Activated T-helper 2 cell treated with anti-CD3 and anti-CD28 coated beads, Interferon-gamma antibody, Interleukin-2, Interleukin-4, amounts not matched to agents 10 μg/mL and 5 μg/mL and 100 μg/mL, durations not matched to agents 14 hours and 24 hours and 36 hours (primary cell): ENCODE measurements at regions not wholly inside any gene's neighbourhood (a gene's known extent, or its start where the extent isn't known, plus 50 kb on each side); places are given as distances from the start of the nearest gene placed in this dataset.
"Not testable (repeated sequence)": the region's sequence is repeated elsewhere in the genome, so short reads cannot be mapped to it uniquely, and the experiment has no call there.

Experiments
- DNase-seq: peaks from one replicate; pipeline ENCODE4 v3.0.0; 2021; ENCODE audit warnings: low spot score
- H3K27ac Mint-ChIP-seq: one replicate; pipeline ENCODE4 v1.8.0; 2021; ENCODE audit warnings: mixed read lengths
- H3K27me3 Mint-ChIP-seq: one replicate; pipeline ENCODE4 v1.8.0; 2021; ENCODE audit warnings: low read depth, mixed read lengths
- H3K36me3 Mint-ChIP-seq: one replicate; pipeline ENCODE4 v1.8.0; 2021; ENCODE audit warnings: low read depth, mixed read lengths
- H3K4me1 Mint-ChIP-seq: one replicate; pipeline ENCODE4 v1.8.0; 2021; ENCODE audit warnings: low read depth, mixed read lengths
- H3K4me3 Mint-ChIP-seq: one replicate; pipeline ENCODE4 v1.8.0; 2021; ENCODE audit warnings: low read depth, mild to moderate bottlenecking, moderate library complexity, mixed read lengths
- H3K9me3 Mint-ChIP-seq: one replicate; pipeline ENCODE4 v1.8.0; 2021; ENCODE audit warnings: mixed read lengths
- intact Hi-C: fragments of 100-400 bp; cut with micrococcal nuclease; formaldehyde crosslinking; loops from one replicate; pipeline ENCODE4 v1.15.1; 2023

GRCh38 chr9:61817127-61817705, 627.4 kb downstream of the SPATA31A7 start:
- H3K27me3 Mint-ChIP-seq, DNase-seq, H3K36me3 Mint-ChIP-seq, H3K4me1 Mint-ChIP-seq, H3K4me3 Mint-ChIP-seq, H3K9me3 Mint-ChIP-seq, H3K27ac Mint-ChIP-seq, intact Hi-C loops: not testable (repeated sequence)

- peak; percentile 90 for DNase-seq
- H3K27me3 Mint-ChIP-seq, H3K27ac Mint-ChIP-seq, H3K36me3 Mint-ChIP-seq, H3K4me3 Mint-ChIP-seq, H3K4me1 Mint-ChIP-seq, intact Hi-C loops, H3K9me3 Mint-ChIP-seq: not testable (repeated sequence)
Observed at GRCh38 chr9:61853624-61854259, 663.9 kb downstream of the SPATA31A7 start.

DNA sequence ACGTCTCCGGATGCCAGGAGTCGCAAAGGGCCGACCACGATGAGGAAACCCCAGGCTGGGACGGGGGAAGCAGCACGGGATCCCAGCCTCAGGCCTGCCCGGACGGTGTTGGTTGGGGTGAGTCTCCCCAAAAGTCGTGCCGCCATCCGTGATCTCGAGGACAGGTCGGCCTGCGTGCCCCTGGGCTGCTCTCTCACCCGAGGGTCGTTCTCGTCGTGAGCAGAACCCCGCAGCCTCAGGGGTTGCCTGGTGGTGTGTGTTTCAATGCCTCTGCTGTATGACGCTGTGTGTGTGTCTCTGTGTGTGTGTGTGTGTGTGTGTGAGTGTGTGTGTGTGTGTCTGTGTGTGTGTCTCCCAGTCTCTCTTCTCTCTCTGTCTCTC, 664.4 kb downstream of the SPATA31A7 start:
- H3K36me3 Mint-ChIP-seq, H3K4me1 Mint-ChIP-seq, intact Hi-C loops, H3K9me3 Mint-ChIP-seq, H3K27me3 Mint-ChIP-seq: not testable (repeated sequence)
- peak; percentile 12 for DNase-seq
- Mint-ChIP-seq H3K4me3 (peak overlapping the region; percentile 70), H3K27ac (peak overlapping the region; percentile 52)

- H3K9me3 Mint-ChIP-seq, H3K4me3 Mint-ChIP-seq, H3K27ac Mint-ChIP-seq, DNase-seq, H3K36me3 Mint-ChIP-seq, H3K27me3 Mint-ChIP-seq, H3K4me1 Mint-ChIP-seq, intact Hi-C loops: not testable (repeated sequence)
Observed at GRCh38 chr9:61856283-61856682, 666.4 kb downstream of the SPATA31A7 start.

DNA sequence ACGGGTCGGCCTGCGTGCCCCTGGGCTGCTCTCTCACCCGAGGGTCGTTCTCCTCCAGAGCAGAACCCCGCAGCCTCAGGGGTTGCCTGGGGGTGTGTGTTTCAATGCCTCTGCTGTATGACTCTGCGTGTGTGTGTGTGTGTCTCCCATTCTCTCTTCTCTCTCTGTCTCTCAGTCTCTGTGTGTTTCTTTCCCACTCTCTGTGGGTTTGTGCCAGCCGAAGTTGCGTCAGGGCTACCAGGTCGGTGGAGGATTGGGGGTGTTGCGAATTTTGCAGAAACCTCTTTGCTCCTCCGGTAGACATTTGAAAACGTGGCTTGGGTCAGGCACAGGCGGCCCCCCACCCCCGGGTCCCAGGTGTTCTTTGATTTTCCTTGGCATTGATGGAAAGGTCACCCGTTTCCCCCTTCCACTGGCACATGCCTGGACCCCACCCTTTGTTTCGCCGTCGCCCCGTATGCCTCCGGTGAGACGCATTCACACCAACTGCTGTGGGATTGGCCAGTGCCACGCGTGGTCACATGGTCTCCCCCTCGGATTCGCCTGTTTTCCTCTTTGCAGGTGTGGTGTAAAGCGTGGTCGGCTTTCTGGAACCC, 667.1 kb downstream of the SPATA31A7 start:
- H3K36me3 Mint-ChIP-seq, intact Hi-C loops, DNase-seq, H3K27ac Mint-ChIP-seq, H3K4me1 Mint-ChIP-seq, H3K9me3 Mint-ChIP-seq, H3K27me3 Mint-ChIP-seq: not testable (repeated sequence)
- H3K4me3 Mint-ChIP-seq, result peak overlapping the region; percentile 51

GRCh38 chr9:61857709-61858351, 668.0 kb downstream of the SPATA31A7 start:
- H3K9me3 Mint-ChIP-seq, H3K27me3 Mint-ChIP-seq, H3K27ac Mint-ChIP-seq, H3K4me1 Mint-ChIP-seq, H3K4me3 Mint-ChIP-seq, H3K36me3 Mint-ChIP-seq, intact Hi-C loops, DNase-seq: not testable (repeated sequence)

- H3K9me3 Mint-ChIP-seq, H3K27ac Mint-ChIP-seq, H3K27me3 Mint-ChIP-seq, H3K36me3 Mint-ChIP-seq, H3K4me3 Mint-ChIP-seq, intact Hi-C loops, H3K4me1 Mint-ChIP-seq: not testable (repeated sequence)
- peak; percentile 54 for DNase-seq
Observed at GRCh38 chr9:61862431-61862971, 672.7 kb downstream of the SPATA31A7 start.

- H3K36me3 Mint-ChIP-seq, H3K4me1 Mint-ChIP-seq, intact Hi-C loops, H3K4me3 Mint-ChIP-seq, DNase-seq, H3K9me3 Mint-ChIP-seq, H3K27ac Mint-ChIP-seq, H3K27me3 Mint-ChIP-seq: not testable (repeated sequence)
Observed at GRCh38 chr9:61864463-61864862, 674.6 kb downstream of the SPATA31A7 start.

DNA sequence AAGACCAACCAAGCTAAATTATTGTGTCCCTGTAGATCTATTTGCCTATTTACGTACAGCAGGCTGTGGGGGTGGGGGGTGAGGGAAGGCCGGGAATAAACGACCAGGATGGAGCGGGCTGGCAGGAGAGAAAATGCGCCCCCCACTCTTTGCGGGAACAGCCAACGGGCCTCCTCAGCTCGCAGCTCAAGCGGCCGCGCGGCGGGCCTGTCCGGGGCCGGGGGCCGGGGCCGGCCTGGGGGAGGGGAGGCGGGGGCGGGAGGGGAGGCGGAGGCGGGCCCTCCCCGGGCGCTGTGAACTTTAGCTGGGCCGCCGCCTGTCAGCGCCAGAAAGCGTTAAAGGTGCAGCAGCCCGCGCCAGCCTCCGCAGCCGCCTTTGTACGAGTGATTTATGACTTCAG, 679.1 kb downstream of the SPATA31A7 start:
- H3K9me3 Mint-ChIP-seq, H3K36me3 Mint-ChIP-seq, H3K27me3 Mint-ChIP-seq, DNase-seq, H3K4me3 Mint-ChIP-seq, intact Hi-C loops, H3K27ac Mint-ChIP-seq, H3K4me1 Mint-ChIP-seq: not testable (repeated sequence)

DNA sequence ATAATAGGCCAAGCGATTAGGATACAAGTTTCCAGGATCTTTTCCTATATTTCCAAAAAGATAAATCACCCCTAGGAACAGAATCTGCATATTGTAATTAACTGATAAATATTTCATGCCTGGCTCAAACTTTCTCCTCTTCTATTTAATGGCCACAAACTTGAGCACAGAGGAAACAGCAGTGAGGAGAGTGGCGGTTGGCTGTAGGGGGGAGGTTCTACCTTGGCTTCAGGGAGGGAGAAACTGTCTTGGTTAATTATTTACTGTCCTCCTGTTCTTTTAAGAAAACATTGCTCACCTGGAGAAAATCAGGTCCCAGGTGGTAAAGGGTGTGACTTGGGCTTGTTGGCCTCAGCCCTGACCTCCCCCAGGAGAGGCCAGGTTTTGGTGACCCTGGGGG, 682.5 kb downstream of the SPATA31A7 start:
- H3K4me3 Mint-ChIP-seq, intact Hi-C loops, H3K9me3 Mint-ChIP-seq, H3K27me3 Mint-ChIP-seq, DNase-seq, H3K4me1 Mint-ChIP-seq, H3K36me3 Mint-ChIP-seq, H3K27ac Mint-ChIP-seq: not testable (repeated sequence)
